ENCODE measurements at regions not wholly inside any gene's neighbourhood (a gene's known extent, or its start where the extent isn't known, plus 50 kb on each side); places are given as distances from the start of the nearest gene placed in this dataset.

DNA sequence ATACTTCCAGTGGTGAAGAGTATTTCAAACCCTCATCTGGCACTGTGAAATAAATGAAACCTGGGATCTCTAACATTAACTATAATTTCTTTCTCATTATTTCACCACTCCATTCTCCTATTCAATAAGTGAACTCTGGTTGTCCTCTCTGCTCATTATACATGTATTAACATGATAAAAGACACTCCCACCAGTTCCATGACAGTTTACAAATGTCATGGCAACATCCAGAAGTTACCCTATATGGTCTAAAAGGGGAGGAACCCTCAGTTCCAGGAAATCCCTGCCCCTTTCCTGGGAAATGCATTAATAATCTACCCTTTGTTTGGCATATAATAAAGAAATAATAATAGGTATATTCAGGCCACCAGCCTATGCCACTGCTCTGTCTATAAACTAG lies 62.7 kb upstream of the BRINP3 start:
- H3K4me3 ChIP-seq (ENCODE audit: low read depth, low read length), result no peak overlapping the region
- TF ChIP-seq, protein P1, sequence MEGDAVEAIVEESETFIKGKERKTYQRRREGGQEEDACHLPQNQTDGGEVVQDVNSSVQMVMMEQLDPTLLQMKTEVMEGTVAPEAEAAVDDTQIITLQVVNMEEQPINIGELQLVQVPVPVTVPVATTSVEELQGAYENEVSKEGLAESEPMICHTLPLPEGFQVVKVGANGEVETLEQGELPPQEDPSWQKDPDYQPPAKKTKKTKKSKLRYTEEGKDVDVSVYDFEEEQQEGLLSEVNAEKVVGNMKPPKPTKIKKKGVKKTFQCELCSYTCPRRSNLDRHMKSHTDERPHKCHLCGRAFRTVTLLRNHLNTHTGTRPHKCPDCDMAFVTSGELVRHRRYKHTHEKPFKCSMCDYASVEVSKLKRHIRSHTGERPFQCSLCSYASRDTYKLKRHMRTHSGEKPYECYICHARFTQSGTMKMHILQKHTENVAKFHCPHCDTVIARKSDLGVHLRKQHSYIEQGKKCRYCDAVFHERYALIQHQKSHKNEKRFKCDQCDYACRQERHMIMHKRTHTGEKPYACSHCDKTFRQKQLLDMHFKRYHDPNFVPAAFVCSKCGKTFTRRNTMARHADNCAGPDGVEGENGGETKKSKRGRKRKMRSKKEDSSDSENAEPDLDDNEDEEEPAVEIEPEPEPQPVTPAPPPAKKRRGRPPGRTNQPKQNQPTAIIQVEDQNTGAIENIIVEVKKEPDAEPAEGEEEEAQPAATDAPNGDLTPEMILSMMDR (IDR thresholded peaks at IDR 0.05; ENCODE audit: insufficient read depth, low read length), result no peak
- DNase-seq (ENCODE audit: low read depth), result no peak

DNA sequence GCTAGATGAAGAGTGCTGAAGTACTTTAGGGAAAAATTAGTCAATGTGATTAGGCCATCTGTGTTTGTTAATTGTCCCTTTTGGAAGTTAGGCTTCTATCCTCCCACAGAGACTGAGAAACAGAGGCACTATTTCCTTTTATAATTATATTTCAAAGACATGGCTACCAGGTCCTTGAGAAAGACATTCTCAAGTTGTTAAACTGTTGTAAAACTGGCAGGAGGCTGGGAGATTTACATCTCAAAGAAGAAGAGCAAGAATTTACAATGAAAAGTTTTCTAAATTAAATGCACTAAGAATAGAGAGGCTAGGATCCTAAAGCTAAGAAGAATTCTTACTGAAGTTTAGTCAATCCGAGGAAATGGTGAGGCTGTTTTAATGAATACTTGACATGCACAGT lies 74.0 kb upstream of the BRINP3 start:
- H3K4me3 ChIP-seq (ENCODE audit: low read depth, low read length), result no peak overlapping the region
- DNase-seq (ENCODE audit: low read depth), result no peak
- TF ChIP-seq, protein P1 (IDR thresholded peaks at IDR 0.05; ENCODE audit: insufficient read depth, low read length), result no peak

DNA sequence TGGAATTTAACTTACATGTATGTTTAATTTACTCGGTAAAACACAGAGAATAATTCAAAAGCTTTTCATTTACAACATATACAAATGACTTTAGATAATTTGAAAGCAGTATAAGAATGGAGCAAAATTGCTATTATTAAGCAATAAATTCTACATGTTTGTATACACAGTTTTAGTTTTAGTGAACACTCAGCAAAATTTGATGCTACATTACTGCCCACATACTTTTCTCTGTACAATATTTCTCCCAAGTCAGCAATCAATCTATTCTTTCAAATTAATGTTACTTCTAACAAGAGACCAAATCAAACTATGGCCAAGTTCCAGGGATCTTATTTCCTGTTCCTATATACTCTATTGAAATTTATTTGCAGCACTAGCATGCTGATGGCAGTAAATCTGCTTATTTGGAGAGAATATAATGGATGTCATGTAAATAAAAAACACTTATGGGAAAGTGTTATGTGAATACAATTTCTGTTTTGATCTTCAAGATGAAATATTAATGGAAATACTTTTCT lies 82.6 kb upstream of the BRINP3 start:
- no peak for DNase-seq (ENCODE audit: low read depth)
- TF ChIP-seq, protein P1 (IDR thresholded peaks at IDR 0.05; ENCODE audit: insufficient read depth, low read length), result no peak
- H3K4me3 ChIP-seq (ENCODE audit: low read depth, low read length), result no peak overlapping the region

DNA sequence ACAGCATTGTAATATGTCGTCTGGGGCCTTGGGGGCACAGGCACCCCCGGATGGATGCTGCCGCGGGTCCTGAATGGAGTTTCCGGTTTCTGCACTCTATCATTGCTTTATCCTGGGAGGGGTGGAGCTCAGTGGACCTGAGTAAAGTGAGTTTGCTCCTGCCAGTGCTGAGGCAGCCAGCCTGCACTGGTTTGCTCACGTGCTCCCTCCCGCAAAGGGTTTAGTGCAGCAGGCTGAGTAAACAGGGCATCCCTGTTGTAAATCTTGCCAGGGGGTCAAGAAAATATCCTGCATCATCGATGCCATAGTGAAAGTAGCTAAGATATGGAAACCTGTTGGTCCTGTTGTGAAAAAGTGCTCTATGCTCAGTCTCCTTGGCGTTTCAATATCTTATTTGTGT lies 85.6 kb upstream of the BRINP3 start:
- no peak overlapping the region for H3K4me3 ChIP-seq (ENCODE audit: low read depth, low read length)
- TF ChIP-seq, protein P1 (IDR thresholded peaks at IDR 0.05; ENCODE audit: insufficient read depth, low read length), result no peak
- no peak for DNase-seq (ENCODE audit: low read depth)

DNA sequence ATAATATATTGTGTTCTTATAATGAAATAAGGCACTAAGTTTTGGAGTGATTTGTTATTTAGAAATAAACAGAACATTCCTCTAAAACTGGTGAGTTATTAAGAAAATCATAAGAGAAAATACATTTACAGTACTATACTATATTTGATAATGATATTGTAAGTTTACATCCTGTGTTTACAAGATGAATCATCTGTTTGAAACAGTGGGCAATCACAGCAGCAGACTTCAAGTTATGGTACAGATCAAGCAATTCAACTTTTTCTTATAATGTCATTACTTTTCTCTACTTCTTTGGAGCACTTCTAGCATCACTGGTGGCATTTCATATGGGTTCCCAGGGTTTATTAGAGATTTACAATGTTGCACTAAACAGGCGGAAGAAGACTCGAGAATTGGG lies 86.5 kb upstream of the BRINP3 start:
- TF ChIP-seq, protein P1 (IDR thresholded peaks at IDR 0.05; ENCODE audit: insufficient read depth, low read length), result no peak
- H3K4me3 ChIP-seq (ENCODE audit: low read depth, low read length), result no peak overlapping the region
- DNase-seq (ENCODE audit: low read depth), result no peak

DNA sequence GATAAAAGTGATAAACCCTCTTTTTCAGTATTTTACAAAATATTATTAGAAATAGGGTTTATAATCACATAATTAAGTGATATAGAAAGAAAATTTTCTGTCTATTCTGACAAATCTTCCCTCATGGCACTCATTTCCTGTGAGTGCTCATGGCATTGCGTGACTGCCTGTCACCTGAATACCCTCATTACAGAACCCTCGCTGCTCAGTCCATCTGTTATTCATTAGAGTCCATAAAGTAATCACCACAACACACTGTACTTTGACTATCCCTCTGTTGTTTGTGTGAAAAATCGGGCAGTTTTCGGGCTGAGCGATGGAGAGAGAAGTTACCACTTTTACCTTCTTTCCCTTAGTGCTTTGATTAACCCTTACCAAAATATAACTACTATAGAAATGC lies 100.4 kb upstream of the BRINP3 start:
- TF ChIP-seq, protein P1 (IDR thresholded peaks at IDR 0.05; ENCODE audit: insufficient read depth, low read length), result no peak
- H3K4me3 ChIP-seq (ENCODE audit: low read depth, low read length), result no peak overlapping the region
- no peak for DNase-seq (ENCODE audit: low read depth)

DNA sequence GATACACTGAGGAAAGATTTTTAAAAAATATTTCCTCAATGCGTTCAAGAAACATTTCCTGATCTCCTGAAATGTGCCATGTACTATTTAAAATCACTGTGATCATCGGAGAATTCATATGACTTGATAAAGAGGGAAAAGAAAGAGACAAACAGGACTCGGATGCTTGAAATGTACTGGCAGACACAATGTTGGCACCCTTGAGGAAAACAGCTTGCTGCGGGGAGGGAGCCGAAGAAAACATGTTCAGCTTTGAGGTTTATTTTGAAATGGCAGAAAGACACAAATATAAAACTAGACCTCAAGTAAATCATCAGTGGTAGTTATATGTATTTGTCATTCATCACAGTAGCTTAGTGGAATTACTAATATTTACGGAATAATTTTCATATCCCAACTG lies 100.9 kb upstream of the BRINP3 start:
- DNase-seq (ENCODE audit: low read depth), result no peak
- H3K4me3 ChIP-seq (ENCODE audit: low read depth, low read length), result no peak overlapping the region
- TF ChIP-seq, protein P1 (IDR thresholded peaks at IDR 0.05; ENCODE audit: insufficient read depth, low read length), result no peak

All from fibroblast of the aortic adventitia (primary cell).